ENCODE measurements at regions not wholly inside any gene's neighbourhood (a gene's known extent, or its start where the extent isn't known, plus 50 kb on each side); places are given as distances from the start of the nearest gene placed in this dataset.

DNA sequence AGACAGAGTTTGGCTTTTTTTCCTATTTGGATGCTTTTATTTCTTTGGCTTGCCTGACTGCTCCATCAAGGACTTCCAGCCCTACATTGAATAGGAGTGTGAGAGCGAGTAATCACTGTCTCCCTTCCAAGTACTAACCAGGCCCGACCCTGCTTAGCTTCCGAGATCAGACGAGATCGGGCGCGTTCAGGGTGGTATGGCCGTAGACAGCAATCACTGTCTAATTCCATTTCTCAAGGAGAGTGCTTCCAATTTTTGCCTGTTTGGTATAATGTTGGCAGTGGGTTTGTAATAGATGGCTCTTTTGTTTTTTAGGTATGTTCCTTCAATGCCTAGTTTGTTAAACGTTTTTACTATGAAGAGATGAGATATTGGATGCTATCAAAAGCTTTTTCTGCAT lies 125.0 kb upstream of the PEX5L start:
- TF ChIP-seq, protein P1, sequence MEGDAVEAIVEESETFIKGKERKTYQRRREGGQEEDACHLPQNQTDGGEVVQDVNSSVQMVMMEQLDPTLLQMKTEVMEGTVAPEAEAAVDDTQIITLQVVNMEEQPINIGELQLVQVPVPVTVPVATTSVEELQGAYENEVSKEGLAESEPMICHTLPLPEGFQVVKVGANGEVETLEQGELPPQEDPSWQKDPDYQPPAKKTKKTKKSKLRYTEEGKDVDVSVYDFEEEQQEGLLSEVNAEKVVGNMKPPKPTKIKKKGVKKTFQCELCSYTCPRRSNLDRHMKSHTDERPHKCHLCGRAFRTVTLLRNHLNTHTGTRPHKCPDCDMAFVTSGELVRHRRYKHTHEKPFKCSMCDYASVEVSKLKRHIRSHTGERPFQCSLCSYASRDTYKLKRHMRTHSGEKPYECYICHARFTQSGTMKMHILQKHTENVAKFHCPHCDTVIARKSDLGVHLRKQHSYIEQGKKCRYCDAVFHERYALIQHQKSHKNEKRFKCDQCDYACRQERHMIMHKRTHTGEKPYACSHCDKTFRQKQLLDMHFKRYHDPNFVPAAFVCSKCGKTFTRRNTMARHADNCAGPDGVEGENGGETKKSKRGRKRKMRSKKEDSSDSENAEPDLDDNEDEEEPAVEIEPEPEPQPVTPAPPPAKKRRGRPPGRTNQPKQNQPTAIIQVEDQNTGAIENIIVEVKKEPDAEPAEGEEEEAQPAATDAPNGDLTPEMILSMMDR (IDR thresholded peaks at IDR 0.05; ENCODE audit: low read length), result no peak
- TF ChIP-seq EZH2 (IDR thresholded peaks at IDR 0.05; ENCODE audit: borderline replicate concordance, low read length), result no peak

All from OCI-LY1 (cell line).